Kidney tubule cell (primary cell): ENCODE measurements at regions not wholly inside any gene's neighbourhood (a gene's known extent, or its start where the extent isn't known, plus 50 kb on each side); places are given as distances from the start of the nearest gene placed in this dataset.
"Not testable (repeated sequence)": the region's sequence is repeated elsewhere in the genome, so short reads cannot be mapped to it uniquely, and the experiment has no call there.

Source experiments
- DNase-seq: peaks from one replicate; pipeline ENCODE4 v3.0.0-alpha.2; 2018; ENCODE audit warnings: low spot score

DNA sequence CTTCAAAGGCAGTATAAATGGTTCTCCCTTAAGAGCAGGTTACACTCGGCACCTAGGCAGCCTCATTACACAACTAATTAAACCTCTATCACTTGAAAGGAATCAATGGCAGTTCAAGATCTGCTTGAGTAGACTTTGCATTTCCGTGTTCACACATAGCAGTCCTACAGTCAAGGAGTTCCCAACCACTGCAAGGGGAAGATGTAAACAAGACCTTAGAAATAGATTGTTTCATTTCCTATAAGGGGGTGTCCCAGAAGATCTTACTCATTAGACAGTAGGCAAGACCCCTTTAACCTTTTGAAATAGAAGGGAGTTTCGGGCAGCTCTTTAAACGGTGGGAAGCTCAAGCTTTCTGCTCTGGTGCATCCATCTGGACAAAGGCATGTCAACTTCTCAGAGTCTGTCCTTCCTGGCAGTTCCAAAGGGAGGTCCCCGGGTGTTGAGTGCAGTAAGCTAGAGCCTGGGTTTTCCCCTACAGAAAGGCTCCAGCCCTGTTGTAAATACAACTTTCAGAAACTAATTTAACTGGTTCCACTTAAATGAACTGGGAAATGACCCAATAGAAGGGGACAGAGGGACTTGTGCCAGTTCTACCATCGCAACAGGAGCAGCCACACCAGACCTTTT lies 150.8 kb downstream of the RBMX2 start:
- DNase-seq: peak; percentile 34

DNA sequence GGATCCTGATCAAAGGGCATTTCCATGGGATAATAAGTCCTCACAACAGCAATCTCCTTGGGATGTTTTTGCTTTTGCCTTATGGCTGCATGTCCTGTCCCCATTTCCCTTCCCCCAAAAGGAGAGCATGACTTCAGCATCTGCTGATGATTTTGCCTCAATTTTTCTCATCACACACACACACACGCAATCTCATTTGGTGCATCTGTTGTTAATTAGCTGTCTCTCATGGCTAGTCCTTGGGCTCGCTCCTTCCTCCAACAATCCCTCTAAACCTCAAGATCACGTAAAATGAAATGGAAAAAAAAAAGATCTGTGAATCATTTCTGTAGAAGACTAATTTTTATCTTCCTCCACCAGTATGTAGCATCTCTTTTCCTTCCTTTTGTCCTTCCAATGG lies 153.6 kb downstream of the RBMX2 start:
- no peak for DNase-seq

DNA sequence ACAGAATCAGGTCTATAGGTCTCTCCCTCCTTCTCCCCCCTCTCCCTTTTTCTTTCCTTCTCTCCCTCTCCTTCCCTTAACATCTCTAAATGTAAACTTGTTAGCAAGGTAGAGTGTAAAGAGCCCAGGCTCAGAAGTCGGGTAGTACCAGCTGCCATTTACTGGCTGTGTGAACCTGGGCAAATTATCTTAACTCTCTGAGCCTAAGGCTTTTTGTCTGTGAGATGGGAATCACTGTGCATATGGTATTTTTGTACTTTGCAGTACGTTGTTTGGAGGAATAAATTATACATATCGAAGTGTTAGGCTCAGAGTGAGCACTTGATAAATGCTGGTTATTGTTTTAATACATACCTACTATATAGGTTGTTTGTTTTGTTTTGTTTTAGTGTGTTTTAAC lies 154.0 kb downstream of the RBMX2 start:
- no peak for DNase-seq

DNA sequence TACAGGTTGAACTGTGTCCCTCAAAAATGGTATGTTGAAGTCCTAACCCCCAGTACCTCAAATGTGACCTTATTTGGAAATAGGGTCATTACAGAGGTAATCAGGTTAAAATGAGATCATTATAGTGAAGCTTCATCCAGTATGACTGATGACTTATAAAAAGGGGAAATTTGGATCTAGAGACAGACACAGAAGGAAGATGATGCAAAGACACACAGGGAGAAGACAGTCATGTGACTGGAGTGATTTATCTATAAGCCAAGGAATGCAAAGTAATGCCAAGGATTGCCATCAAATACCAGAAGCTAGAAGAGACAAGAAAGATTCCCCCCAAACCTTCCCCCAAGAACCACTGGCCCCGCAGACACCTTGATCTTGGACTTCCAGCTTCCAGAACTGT lies 155.2 kb downstream of the RBMX2 start:
- DNase-seq: peak; percentile 29

DNA sequence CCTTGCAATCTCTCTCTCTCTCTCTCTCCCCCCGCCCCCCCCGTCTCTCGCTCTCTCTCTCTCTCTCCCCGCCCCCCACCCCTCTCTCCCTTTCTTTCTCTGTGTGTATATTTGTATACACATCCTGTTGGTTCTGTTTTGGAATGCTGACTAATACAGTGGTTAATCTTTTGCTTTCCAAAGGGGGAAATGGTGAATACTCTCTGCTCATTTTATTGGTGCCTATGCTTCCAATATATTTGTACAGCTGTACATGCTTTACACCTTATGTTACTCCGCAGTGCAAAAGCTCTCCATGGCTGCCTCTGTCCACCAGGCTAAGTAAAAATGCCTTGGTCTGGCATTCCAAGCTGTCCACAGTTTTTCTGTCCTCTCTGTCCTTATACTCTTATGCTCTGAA lies 158.8 kb downstream of the RBMX2 start:
- DNase-seq: peak; percentile 44

DNA sequence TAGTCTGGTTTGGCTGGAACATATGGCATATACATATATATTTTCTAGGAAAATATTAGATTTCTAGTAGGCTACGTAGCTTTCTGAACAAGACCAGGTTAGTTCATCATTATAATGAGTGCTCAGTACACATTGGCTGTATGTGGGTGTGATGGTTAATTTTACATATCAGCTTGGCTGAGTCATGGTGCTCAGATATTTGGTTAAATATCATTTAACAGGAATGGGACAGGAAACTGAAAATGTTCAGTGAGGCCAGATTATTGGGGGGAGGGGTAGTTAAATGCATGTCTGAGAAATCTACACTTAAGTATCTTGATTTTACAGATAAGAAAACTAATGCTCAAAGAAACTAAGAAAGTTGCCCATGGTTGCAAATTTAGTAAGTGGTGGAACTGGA lies 160.1 kb downstream of the RBMX2 start:
- peak; percentile 23 for DNase-seq

DNA sequence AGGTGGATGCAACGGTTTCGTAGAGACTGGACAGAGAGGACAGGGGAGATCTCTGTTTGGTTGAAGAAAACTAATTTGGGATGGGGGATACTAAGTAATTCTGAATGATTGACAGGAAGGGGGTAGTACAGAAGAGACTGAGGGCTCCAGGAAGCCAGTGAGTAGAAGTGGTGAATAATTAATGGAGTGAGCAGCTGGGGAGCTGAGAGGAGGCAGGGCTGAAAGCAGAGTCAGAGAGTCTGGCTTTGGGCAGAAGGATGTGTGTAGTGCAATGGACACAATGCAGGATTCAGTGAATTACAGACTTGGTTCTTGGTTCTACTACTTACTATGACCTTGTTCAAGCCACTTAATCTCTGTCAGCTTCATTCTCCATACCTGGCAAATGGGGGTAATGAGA lies 161.7 kb downstream of the RBMX2 start:
- peak; percentile 60 for DNase-seq

DNA sequence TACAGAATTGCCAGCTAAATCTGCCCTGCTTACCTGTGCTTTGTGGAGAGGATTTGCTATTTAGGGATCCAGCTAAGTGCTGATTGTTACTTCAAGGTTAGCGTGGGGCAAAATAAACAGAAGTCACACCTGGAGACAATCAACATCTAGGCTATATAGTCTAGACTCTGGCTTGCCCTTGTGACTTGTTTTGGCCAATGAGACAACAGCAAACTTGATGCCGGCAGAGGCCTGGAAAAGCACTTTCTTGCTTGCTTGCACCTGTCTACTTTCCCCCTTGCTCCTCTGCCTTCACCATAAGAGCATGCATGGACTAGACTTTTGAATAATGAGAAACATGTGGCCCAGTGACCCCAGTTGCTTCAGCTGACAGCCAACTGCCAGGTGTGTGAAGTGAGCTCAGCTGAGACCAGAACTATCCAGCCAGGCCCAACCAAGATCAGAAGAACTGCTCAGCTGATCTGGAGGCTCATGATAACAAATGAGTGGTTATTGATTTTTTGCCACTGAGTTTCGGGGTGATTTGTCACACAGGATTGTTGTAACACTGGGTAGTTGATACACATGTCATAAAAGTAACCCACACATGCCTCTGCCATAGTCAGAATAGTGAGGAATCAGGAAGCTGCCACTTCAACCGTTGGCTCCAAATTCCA lies 164.4 kb downstream of the RBMX2 start:
- DNase-seq: peak; percentile 30

DNA sequence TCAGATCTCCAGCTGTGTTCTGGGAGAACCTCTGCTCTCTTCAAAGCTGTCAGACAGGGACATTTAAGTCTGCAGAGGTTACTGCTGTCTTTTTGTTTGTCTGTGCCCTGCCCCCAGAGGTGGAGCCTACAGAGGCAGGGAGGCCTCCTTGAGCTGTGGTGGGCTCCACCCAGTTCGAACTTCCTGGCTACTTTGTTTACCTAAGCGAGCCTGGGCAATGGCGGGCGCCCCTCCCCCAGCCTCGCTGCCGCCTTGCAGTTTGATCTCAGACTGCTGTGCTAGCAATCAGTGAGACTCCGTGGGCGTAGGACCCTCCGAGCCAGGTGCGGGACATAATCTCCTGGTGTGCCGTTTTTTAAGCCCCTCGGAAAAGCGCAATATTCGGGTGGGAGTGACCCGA lies 171.2 kb downstream of the RBMX2 start:
- not testable (repeated sequence) for DNase-seq
